ENCODE measurements at regions not wholly inside any gene's neighbourhood (a gene's known extent, or its start where the extent isn't known, plus 50 kb on each side); places are given as distances from the start of the nearest gene placed in this dataset.

DNA sequence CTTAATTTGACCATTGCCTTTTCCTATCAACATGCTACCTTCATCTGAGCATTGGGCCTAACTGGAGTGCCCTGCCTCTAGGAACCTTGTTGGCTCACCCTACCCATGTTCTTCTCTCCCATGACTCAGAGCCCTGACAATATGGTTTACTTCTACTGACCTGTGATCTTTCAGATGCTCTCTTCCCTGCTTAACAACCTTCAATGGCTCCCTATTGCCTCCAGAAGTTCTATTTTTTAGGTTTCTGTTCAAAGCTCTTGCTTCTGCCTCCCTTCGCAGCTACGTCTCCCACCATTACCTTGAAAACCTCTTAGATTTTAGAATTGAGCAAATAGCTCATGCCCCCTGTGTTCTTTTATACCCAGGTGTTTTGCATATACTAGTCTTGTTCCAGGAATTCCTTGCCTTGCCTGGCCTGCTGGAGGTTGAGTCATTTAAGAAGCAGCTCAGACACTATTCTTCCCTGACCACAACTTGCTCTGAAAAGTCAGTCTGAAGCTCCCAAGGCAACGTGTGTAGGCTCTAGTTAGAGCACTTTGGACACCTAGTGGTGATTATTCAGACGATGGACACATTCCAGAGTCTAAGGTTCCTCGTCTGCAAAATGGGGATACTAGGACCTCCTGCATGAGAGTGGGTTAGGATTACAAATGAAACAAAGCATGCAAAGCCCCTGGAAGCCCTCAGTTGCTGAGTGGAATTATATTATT, 64.4 kb upstream of the EMX2 start:
- Histone ChIP-seq H3K27ac (no peak overlapping the region), H3K27me3 (peaks cover 3% of the 10 kb centered on the region)
- TF ChIP-seq, protein P1, sequence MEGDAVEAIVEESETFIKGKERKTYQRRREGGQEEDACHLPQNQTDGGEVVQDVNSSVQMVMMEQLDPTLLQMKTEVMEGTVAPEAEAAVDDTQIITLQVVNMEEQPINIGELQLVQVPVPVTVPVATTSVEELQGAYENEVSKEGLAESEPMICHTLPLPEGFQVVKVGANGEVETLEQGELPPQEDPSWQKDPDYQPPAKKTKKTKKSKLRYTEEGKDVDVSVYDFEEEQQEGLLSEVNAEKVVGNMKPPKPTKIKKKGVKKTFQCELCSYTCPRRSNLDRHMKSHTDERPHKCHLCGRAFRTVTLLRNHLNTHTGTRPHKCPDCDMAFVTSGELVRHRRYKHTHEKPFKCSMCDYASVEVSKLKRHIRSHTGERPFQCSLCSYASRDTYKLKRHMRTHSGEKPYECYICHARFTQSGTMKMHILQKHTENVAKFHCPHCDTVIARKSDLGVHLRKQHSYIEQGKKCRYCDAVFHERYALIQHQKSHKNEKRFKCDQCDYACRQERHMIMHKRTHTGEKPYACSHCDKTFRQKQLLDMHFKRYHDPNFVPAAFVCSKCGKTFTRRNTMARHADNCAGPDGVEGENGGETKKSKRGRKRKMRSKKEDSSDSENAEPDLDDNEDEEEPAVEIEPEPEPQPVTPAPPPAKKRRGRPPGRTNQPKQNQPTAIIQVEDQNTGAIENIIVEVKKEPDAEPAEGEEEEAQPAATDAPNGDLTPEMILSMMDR (IDR thresholded peaks at IDR 0.05), result no peak

GRCh38 chr10:117477211-117477947, 65.2 kb upstream of the EMX2 start:
- Histone ChIP-seq H3K9me3 (no peaks in the 10 kb centered on the region), H3K27ac (no peak overlapping the region), H3K4me1 (ENCODE audit: control insufficient read depth in 1 of 2, insufficient read depth in 1 of 2, low read depth in 1 of 2, low read length in 1 of 2) (no peaks in the 10 kb centered on the region), H3K4me3 (ENCODE audit: low read depth in 1 of 2, low read length in 1 of 2) (no peak overlapping the region), H3K27me3 (no peaks in the 10 kb centered on the region), H3K36me3 (no peaks in the 10 kb centered on the region)
- TF ChIP-seq, protein P1 (IDR thresholded peaks at IDR 0.05), result no peak

More for the DNA sequence above, 64.4 kb upstream of the EMX2 start:
- no peak overlapping the region for H3K4me3 ChIP-seq (ENCODE audit: low read depth in 1 of 2, low read length in 1 of 2)
- H3K36me3 ChIP-seq, result no peaks in the 10 kb centered on the region
- no peaks in the 10 kb centered on the region for H3K9me3 ChIP-seq
- no peaks in the 10 kb centered on the region for H3K4me1 ChIP-seq (ENCODE audit: control insufficient read depth in 1 of 2, insufficient read depth in 1 of 2, low read depth in 1 of 2, low read length in 1 of 2)

DNA sequence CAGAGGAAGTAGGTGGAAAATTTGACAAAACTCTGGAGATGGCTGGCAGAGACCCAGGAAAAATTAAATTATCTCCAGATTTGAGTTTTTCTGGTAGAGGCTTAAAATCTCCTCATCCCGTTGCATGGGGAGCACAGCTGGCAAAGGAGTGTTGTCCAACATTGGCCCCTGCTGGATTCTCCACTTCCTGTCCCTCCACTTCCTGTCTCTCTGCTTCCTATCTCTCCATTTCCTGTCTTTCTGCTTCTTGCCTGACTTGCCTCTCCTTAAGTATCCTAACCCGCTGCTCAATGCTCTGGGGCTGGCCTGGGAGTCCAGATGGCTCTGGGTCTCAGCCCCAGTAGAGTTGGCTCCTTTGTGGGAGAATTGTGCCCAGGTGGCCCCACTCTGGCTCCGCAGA, 65.8 kb upstream of the EMX2 start:
- no peak overlapping the region for H3K4me3 ChIP-seq (ENCODE audit: low read depth in 1 of 2, low read length in 1 of 2)
- TF ChIP-seq, protein P1 (IDR thresholded peaks at IDR 0.05), result no peak
- no peaks in the 10 kb centered on the region for H3K4me1 ChIP-seq (ENCODE audit: control insufficient read depth in 1 of 2, insufficient read depth in 1 of 2, low read depth in 1 of 2, low read length in 1 of 2)

DNA sequence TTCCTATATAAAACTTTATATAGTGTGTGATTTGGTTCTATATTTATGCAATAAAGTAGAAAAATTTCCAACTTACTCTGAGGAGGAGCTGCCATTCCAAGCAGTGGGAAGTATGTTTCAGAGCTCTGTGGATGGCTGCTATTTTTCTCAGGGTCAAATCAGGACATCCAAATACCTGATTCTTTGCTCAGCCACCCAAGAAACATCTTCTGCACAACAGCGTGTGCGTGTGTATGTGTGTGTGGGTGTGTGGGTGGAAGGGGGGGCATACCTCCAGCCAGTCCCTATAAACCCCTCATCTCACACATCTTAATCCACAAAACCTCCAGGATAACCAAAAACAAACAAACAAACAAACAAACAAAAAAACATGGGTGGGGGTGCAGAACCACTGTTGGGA, 66.3 kb upstream of the EMX2 start:
- TF ChIP-seq, protein P1 (IDR thresholded peaks at IDR 0.05), result no peak
- no peaks in the 10 kb centered on the region for H3K36me3 ChIP-seq
- no peaks in the 10 kb centered on the region for H3K27me3 ChIP-seq
- H3K4me3 ChIP-seq (ENCODE audit: low read depth in 1 of 2, low read length in 1 of 2), result no peak overlapping the region
- H3K27ac ChIP-seq, result no peak overlapping the region
- no peaks in the 10 kb centered on the region for H3K4me1 ChIP-seq (ENCODE audit: control insufficient read depth in 1 of 2, insufficient read depth in 1 of 2, low read depth in 1 of 2, low read length in 1 of 2)
- no peaks in the 10 kb centered on the region for H3K9me3 ChIP-seq

More for the DNA sequence above, 65.8 kb upstream of the EMX2 start:
- Histone ChIP-seq H3K27ac (no peak overlapping the region), H3K36me3 (no peaks in the 10 kb centered on the region), H3K27me3 (no peaks in the 10 kb centered on the region), H3K9me3 (no peaks in the 10 kb centered on the region)

DNA sequence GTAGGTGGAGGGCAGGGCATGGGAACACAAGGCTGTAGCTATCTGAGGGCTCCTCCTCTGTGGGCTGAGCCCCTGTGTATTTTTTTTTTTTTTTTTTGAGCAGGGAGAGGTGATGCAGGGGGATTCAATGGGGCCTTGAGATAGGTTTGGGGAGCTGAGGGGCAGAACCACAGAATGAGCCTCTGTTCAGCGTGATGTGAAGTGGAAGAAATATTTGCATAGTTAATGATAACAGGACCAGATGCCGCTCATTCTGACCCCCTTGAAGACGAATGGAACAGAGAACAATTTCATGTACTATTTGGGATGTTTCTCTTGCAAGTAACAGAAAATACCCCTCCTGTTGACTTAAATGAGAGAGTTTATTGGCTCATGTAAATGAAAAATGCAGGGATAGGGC, 69.7 kb upstream of the EMX2 start:
- Histone ChIP-seq H3K36me3 (no peaks in the 10 kb centered on the region), H3K27me3 (no peaks in the 10 kb centered on the region), H3K27ac (no peak overlapping the region), H3K4me1 (ENCODE audit: control insufficient read depth in 1 of 2, insufficient read depth in 1 of 2, low read depth in 1 of 2, low read length in 1 of 2) (no peaks in the 10 kb centered on the region), H3K4me3 (ENCODE audit: low read depth in 1 of 2, low read length in 1 of 2) (no peak overlapping the region), H3K9me3 (no peaks in the 10 kb centered on the region)
- TF ChIP-seq, protein P1 (IDR thresholded peaks at IDR 0.05), result no peak

Data from neutrophil (primary cell).